ENCODE measurements at regions not wholly inside any gene's neighbourhood (a gene's known extent, or its start where the extent isn't known, plus 50 kb on each side); places are given as distances from the start of the nearest gene placed in this dataset.

DNA sequence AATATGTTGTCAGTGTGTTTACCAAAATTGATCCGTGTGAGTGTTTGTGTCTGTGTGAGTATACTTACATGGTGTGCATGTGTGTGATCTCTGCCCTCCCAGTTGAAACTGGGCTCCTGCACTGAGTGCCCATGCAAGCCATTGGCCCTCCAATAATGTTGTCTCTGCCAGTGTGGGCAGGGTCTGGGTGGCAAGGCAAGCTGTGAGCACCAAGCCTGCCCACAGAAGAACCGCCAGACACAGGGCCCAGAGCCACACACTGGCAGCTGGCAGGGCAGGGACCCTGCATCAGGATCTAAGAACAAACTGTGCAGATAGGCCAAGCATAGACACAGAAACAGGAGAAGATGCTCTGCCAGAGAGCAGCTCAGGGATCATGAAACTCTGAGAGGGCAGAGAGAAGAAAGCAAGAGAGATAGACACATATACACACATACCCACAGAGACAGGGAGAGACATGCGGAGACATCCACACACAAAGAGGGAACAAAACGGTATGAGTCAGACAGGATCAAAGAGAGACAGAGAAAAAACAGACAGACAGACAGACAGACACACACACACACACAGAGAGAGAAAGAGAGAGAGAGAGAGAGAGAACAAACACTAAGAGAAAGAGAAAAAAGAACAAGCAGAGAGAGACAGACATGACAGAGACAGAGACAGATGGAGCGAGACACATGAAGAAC is 555.0 kb downstream of the MID1IP1 start:
- Histone ChIP-seq H3K4ac (ENCODE audit: low read depth, low read length) (no peak overlapping the region), H3K9me1 (ENCODE audit: insufficient read depth, low read length) (no peaks in the 10 kb centered on the region; the same call in 1 of the 2 replicates), H3K4me3 (ENCODE audit: insufficient read depth, low read depth, low read length) (no peak overlapping the region), H3K9ac (ENCODE audit: low read depth, low read length) (no peak overlapping the region), H2AK5ac (ENCODE audit: low read depth, low read length) (no peak overlapping the region), H2BK5ac (ENCODE audit: low read depth, low read length, poor library complexity, severe bottlenecking) (no peak overlapping the region), H3K27ac (ENCODE audit: insufficient read depth, low read length) (no peak overlapping the region), H4K5ac (ENCODE audit: low read depth, low read length) (no peak overlapping the region), H3K14ac (replicated peaks; ENCODE audit: low read depth, low read length) (no peak overlapping the region), H3K18ac (ENCODE audit: low read depth, low read length) (no peak overlapping the region), H2BK15ac (ENCODE audit: low read depth, low read length) (no peak overlapping the region), H4K20me1 (ENCODE audit: insufficient read depth, low read length) (no peaks in the 10 kb centered on the region), H2AFZ (replicated peaks; ENCODE audit: low read length, poor library complexity) (no peak overlapping the region), H2BK120ac (ENCODE audit: low read depth, low read length) (no peak overlapping the region), H3K27me3 (ENCODE audit: control insufficient read depth, insufficient read depth, low read length) (peaks cover 16% of the 10 kb centered on the region; the same call in 1 of the 2 replicates), H3K4me1 (ENCODE audit: control insufficient read depth, insufficient read depth, low read length) (no peaks in the 10 kb centered on the region), H3K9me3 (ENCODE audit: control insufficient read depth, insufficient read depth, low read length) (no peaks in the 10 kb centered on the region), H2AK9ac (replicated peaks; ENCODE audit: low read depth, low read length, poor library complexity) (no peak overlapping the region), H4K8ac (ENCODE audit: low read depth in 2 of 2, low read length in 2 of 2) (no peak overlapping the region), H4K91ac (ENCODE audit: insufficient read depth, low read depth, low read length) (no peak overlapping the region), H3K79me1 (ENCODE audit: low read depth in 1 of 2, low read length in 2 of 2) (no peaks in the 10 kb centered on the region), H2BK20ac (ENCODE audit: low read depth, low read length) (no peak overlapping the region), H3K23ac (ENCODE audit: low read depth, low read length) (no peak overlapping the region), H3K56ac (ENCODE audit: extremely low read depth, insufficient read depth, low read length) (no peak overlapping the region), H3K4me2 (ENCODE audit: low read depth, low read length) (no peak overlapping the region), H3K36me3 (ENCODE audit: control insufficient read depth, insufficient read depth, low read length) (no peaks in the 10 kb centered on the region)
- ATAC-seq (ENCODE audit: low read depth): no peak
- intact Hi-C loops (cut with micrococcal nuclease) (no loop called here), in situ Hi-C loops (cut with MboI; ENCODE audit: low sequenced_read_pairs) (no loop called here), dilution Hi-C loops (cut with HindIII; ENCODE audit: low sequenced_read_pairs, unreplicated experiment) (no loop called here)
- BruUV-seq (replicated peaks): no TSS peak
- no peak for TF ChIP-seq CEBPB (IDR thresholded peaks at IDR 0.05; ENCODE audit: low read depth, low read length)
- TF ChIP-seq, protein P1, sequence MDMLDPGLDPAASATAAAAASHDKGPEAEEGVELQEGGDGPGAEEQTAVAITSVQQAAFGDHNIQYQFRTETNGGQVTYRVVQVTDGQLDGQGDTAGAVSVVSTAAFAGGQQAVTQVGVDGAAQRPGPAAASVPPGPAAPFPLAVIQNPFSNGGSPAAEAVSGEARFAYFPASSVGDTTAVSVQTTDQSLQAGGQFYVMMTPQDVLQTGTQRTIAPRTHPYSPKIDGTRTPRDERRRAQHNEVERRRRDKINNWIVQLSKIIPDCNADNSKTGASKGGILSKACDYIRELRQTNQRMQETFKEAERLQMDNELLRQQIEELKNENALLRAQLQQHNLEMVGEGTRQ (IDR thresholded peaks at IDR 0.05; ENCODE audit: low read depth, low read length): no peak
- no peak for TF ChIP-seq SMC3 (IDR thresholded peaks at IDR 0.05; ENCODE audit: low read depth, low read length)
- no peak for TF ChIP-seq RFX5 (IDR thresholded peaks at IDR 0.05; ENCODE audit: low read depth, low read length)
- no peak for TF ChIP-seq NFE2L2 (IDR thresholded peaks at IDR 0.05; ENCODE audit: low read depth, low read length)
- TF ChIP-seq, protein P2, sequence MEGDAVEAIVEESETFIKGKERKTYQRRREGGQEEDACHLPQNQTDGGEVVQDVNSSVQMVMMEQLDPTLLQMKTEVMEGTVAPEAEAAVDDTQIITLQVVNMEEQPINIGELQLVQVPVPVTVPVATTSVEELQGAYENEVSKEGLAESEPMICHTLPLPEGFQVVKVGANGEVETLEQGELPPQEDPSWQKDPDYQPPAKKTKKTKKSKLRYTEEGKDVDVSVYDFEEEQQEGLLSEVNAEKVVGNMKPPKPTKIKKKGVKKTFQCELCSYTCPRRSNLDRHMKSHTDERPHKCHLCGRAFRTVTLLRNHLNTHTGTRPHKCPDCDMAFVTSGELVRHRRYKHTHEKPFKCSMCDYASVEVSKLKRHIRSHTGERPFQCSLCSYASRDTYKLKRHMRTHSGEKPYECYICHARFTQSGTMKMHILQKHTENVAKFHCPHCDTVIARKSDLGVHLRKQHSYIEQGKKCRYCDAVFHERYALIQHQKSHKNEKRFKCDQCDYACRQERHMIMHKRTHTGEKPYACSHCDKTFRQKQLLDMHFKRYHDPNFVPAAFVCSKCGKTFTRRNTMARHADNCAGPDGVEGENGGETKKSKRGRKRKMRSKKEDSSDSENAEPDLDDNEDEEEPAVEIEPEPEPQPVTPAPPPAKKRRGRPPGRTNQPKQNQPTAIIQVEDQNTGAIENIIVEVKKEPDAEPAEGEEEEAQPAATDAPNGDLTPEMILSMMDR (conservative IDR thresholded peaks at IDR 0.05; ENCODE audit: low read depth, low read length): no peak
- CTCF ChIA-PET: no interaction called here
- POLR2A ChIA-PET (ENCODE audit: unreplicated experiment): no interaction called here
- DNase-seq: no peak
- 31% methylated on average over 1 of the region's 5 CpGs; no CpG with 5 or more reads in 1 of the 2 experiments for WGBS, 2 experiments (ENCODE audit: extremely low coverage in 2 of 2, insufficient read length in 1 of 2)

Data from IMR-90 (cell line).